ENCODE measurements at regions not wholly inside any gene's neighbourhood (a gene's known extent, or its start where the extent isn't known, plus 50 kb on each side); places are given as distances from the start of the nearest gene placed in this dataset.
"Not testable (repeated sequence)": the region's sequence is repeated elsewhere in the genome, so short reads cannot be mapped to it uniquely, and the experiment has no call there.

DNA sequence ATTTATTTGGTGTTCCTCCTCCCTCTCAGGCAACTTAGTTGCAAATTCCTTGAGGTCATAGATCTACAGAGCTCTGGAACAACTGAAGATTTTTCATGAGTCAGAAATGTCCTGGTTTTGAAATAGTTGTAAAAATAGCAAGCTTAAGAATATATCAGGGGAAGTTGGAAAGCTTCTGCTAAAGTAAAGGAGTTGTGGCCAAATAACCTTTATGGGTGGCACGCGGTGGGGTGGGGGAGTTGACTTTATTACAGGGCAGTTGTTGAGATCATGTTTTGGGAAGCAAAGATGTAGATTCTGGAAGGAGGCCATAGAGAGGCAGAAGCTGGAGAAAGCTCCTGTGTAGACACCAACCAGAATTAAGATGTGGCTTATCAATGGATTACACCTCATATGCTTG lies 326.0 kb upstream of the MTPN start:
- DNase-seq: no peak

DNA sequence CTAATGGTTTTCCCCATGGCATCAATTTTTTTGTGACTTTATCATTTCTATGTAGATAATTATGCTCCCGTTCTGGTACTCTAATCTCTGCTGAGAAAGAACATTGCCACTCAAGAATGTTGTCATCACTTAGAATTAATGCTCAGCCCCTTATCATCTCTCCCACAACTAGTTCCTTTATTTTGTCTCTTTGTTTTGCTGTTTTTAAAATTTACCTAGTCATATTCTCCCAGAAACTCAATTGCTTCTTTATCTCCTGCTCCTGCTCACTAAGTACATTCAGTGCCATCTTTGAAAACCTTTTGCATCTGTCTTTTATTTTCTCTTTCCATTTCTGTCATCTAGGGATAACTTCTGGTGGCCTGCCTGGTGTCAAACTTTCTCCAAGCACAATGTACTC lies 324.9 kb upstream of the MTPN start:
- DNase-seq: no peak

- DNase-seq: no peak
Measured at GRCh38 chr7:136294977-136295376, 317.8 kb upstream of the MTPN start.

- DNase-seq: no peak
Measured at GRCh38 chr7:136293841-136294391, 316.8 kb upstream of the MTPN start.

DNA sequence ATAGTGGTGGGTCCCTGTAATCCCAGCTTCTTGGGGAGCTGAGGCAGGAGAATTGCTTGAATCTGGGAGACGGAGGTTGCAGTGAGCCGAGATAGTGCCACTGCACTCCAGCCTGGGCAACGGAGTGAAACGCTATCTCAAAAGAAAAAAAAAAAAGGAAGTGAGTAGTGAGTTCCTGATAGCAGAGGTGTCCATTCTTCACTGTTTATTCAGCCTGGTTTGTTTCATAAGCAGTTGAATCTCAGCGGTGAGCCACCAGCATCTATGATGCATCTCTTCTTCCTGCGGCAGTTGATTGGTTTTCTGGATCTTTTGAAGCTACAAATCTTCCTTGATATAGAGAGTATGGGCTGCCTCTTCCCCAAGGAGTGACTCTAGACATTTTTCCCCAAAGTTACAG lies 316.1 kb upstream of the MTPN start:
- no peak for DNase-seq

- no peak for DNase-seq
Measured at GRCh38 chr7:136292365-136292764, 315.2 kb upstream of the MTPN start.

DNA sequence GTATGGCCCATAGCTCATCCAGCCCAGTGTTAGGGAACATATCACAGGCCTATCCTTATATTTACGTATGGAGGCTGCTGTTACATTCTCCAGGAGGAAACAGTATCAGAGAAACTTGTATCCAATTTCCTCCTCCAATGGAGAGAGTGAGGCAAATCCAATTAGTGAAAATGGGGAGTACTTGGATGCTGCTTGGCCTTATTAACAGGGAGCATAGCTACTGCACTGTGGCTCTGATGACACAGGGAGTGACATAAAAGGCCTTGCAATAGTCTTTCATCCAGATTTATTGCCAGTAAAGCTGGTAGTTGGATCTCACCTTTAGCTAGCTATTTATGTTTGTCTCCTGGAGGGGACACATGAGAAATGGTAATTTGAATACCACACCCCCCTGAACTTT lies 313.2 kb upstream of the MTPN start:
- no peak for DNase-seq

DNA sequence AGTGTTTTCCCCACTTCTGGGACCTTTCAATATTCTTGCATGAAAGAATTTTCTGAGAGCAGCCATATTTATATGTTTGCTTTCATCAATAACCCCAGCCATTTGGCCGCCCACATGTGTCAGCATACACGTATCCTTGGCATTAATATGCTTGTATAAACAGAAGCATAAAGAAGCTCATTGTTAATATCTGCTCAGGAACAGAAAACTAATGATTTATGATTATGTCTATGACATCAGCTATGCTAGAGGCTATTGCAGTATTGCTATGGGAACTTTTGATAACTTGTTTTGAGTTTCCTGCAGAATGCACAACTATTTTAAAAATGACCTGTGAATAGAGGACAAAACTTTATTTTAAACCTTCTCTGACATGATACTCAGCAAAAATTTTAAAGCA lies 300.9 kb upstream of the MTPN start:
- DNase-seq: no peak

DNA sequence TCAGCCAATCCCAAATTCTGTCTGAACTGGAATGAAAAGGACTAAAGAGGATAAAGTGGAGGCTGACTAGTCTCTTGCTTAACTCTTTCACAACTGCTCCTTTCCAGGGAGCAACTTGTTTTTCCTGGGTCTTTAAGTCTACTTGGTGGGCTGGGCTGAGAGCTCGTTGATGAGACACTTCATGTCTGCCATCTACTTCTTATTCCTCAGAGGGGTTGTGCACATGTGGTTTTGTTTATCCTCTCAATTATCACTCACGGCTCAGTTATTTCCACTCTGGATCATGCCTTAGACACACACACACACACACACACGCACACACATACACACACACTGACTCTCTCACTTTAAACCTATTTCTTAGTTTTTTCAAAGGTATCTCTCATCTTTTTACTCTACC lies 298.6 kb upstream of the MTPN start:
- DNase-seq: no peak

DNA sequence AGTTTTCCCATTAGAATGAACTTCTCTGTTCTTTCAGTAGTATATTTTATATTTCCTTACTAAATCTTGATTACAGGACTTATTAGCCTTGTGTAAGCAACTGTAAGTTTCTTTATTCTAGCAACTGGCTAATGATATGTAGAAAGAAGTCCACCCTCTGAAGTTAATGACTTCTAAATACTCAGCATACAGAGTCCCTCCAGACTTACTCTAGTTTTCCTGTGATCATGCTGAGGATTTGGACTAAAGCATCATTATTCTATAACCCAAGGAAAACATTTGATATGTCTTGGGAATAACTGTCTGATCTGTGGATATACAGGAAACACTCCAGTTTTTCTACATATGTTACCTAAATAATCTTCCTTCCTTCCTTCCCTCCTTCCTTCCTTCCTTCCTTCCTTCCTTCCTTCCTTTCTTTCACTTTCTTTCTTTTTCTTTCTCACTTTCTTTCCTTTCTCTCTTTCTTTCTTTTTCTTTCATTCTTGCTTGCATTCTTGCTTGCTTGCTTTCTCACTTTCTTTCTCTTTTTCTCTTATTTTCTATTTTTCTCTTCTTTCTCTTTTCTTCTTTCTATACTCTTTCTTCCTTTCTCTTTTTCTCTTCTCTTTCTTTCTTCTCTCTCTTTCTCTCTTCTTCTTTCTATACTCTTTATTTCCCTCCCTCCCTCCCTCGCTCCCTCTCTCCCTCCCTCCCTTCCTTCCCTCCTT lies 297.6 kb upstream of the MTPN start:
- DNase-seq: no peak

- DNase-seq: no peak
Measured at GRCh38 chr7:136272934-136273333, 295.8 kb upstream of the MTPN start.

- no peak for DNase-seq
Measured at GRCh38 chr7:136267822-136268221, 290.7 kb upstream of the MTPN start.

GRCh38 chr7:136266457-136266856 lies 289.3 kb upstream of the MTPN start:
- no peak for DNase-seq

DNA sequence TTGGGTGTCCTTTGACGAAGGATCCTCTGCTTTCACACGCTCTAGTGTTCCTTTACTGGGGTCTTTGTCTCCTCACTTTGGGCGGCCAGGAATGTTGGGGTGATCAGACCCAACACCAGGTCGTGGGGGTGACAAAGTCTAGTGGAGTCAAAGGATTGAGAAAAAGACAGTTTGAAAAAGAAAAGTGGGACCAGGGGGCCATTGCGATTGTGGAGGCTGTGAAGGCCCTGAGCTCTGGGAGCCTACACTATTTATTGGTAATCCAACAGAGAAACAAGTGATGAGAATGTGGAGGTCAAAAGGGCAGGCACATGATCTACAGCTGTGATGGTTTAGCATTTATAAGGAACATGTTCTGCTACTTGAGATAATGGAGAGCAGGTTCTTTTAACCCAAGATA lies 287.1 kb upstream of the MTPN start:
- not testable (repeated sequence) for DNase-seq

DNA sequence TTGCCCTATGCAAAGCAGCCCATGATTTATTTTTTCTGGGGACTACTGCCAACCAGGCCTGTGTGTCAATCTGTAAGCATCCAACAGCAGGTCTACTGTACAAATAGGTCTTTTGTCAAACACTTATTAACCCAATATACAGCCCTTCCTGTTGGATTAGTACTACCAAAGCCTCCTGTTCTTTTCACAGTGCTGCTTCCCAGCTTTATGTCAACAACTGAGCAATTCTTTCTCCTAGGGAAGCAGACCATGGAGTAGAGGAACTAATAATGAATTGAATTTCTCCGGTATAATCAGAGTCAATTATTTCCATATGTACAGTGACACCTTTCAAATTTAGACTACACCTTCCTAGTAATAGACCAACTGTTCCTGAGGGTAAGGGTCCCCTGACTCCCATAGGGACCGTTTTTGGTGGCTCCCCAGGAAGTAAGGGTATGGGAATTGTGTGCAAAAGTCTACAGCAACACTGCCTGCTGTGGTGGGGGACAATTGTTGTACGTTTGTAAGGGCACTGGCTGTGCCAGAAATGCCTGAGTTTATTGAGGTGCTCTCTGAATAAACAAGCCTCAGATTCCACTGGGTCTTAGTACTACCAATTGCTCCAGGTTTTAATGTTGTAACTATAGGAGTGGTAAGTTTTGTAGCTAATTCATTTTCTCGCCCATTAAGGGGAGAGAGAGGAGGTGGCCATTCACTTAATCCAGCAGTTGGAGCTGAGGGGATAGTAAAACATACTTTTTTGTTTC lies 286.1 kb upstream of the MTPN start:
- DNase-seq: not testable (repeated sequence)

- not testable (repeated sequence) for DNase-seq
Measured at GRCh38 chr7:136260591-136260990, 283.4 kb upstream of the MTPN start.

DNA sequence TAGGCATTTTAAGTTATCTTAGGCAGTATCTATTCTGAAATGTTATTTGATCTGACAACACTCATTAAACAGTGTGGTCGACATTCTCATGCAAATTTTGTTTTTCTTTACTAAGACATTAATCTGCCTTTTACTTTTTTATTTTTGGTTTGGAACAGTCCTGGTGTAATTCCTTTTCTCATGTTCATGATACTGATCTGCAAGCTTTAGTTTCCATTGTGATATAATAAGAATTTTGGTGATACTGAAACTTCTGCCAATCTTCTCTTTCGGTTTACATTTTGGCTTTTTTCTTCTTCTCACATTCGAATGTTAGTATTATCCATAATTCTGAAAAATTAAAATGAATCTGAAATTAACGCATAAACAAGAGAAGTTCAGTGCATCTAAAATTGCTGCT lies 281.9 kb upstream of the MTPN start:
- no peak for DNase-seq

DNA sequence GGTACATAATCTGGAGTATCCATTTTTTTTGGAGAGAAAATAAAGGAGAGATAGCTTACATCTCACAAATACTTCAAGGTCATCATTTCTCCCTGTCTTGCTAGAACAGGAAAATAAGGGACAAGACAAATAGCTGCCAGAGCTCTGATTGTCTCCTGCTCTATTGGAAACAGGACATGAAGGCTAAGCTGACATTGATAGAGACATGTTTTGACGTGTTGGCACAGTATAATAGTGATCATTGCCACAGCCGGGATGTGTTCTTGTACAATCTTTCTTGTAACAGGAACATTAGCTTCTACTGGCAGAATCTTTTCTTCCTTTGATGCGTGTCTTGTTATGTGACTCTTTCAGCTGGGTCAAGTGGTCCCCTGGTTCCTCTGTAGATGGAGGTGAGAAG lies 279.3 kb upstream of the MTPN start:
- no peak for DNase-seq

GRCh38 chr7:136254148-136254547 lies 277.0 kb upstream of the MTPN start:
- DNase-seq: no peak

- no peak for DNase-seq
Measured at GRCh38 chr7:136251826-136252225, 274.7 kb upstream of the MTPN start.

DNA sequence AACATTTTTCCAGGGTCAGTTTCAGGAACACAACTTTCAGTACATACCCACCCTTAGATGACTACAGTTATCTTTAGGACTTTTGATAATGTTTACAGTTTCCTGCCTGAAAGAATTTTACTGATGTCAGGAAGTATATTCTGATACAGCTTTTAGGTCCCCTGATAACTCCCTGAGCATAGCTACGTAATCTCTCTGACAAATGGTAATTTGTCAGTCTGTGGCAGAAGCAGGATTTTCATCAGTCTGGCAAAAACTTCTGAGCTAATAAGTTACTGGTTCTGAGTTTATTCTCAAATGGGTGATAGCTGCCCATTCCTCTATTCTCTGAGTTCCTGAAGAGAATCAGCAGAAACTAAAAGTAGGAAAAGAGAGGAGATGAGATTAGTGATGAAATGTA lies 270.1 kb upstream of the MTPN start:
- DNase-seq: no peak

GRCh38 chr7:136245327-136246004 lies 268.3 kb upstream of the MTPN start:
- DNase-seq: no peak

DNA sequence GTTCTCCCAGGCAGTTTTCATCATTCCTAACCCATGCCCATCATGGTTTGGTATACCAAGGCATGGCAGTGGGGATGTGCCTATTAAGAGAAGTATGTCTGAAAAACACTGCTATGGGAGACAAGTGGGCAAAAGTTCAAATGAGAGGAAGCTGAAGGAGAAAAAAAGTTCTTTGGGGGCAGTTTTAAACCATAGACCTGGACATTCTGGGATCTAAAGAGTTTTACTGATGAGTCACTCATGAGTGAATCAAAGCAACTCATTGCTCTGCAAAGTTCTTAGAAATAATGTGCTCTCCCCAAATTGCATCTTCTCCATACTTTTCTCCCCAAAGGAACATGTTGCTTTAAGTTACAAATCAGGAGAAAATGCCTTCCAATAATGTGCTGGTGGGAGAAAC lies 256.9 kb upstream of the MTPN start:
- DNase-seq: no peak

DNA sequence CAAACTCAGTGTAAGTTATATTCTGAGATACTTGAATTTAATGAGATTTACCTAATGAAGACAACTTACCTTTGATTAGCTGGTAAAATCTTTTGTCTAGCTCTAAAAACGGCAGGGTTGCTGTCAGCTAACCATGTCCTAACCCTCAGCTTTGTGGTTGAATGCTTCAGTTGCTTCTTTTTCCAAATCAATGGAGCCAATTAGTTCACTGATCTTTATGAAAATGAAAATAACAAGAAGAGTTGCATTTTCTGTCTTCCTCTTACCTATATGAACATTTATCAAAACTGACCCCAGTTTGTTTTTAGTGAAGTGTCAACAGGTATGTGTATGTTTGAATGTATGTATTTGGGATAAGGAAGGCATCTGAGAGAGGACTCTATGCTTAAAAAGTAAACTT lies 253.1 kb upstream of the MTPN start:
- DNase-seq: no peak
